ENCODE measurements at regions not wholly inside any gene's neighbourhood (a gene's known extent, or its start where the extent isn't known, plus 50 kb on each side); places are given as distances from the start of the nearest gene placed in this dataset.

GRCh38 chr3:74344865-74345440 lies 269.5 kb downstream of the CNTN3 start:
- no peak for DNase-seq

GRCh38 chr3:74343391-74343790 lies 271.1 kb downstream of the CNTN3 start:
- DNase-seq: no peak

GRCh38 chr3:74338998-74339397 lies 275.5 kb downstream of the CNTN3 start:
- DNase-seq: no peak

GRCh38 chr3:74332165-74332564 lies 282.3 kb downstream of the CNTN3 start:
- no peak for DNase-seq

- DNase-seq: no peak
Observed at GRCh38 chr3:74331711-74332110, 282.7 kb downstream of the CNTN3 start.

GRCh38 chr3:74329096-74329495 lies 285.4 kb downstream of the CNTN3 start:
- no peak for DNase-seq

GRCh38 chr3:74328435-74328834 lies 286.0 kb downstream of the CNTN3 start:
- no peak for DNase-seq

- DNase-seq: no peak
Observed at GRCh38 chr3:74315291-74315690, 299.2 kb downstream of the CNTN3 start.

GRCh38 chr3:74314696-74315095 lies 299.8 kb downstream of the CNTN3 start:
- no peak for DNase-seq

- DNase-seq: no peak
Observed at GRCh38 chr3:74309716-74310115, 304.7 kb downstream of the CNTN3 start.

- no peak for DNase-seq
Observed at GRCh38 chr3:74304424-74304823, 310.0 kb downstream of the CNTN3 start.

- no peak for DNase-seq
Observed at GRCh38 chr3:74303711-74304110, 310.7 kb downstream of the CNTN3 start.

- no peak for DNase-seq
Observed at GRCh38 chr3:74302969-74303368, 311.5 kb downstream of the CNTN3 start.

- no peak for DNase-seq
Observed at GRCh38 chr3:74302281-74302680, 312.2 kb downstream of the CNTN3 start.

- no peak for DNase-seq
Observed at GRCh38 chr3:74301056-74301455, 313.4 kb downstream of the CNTN3 start.

GRCh38 chr3:74295479-74295878 lies 319.0 kb downstream of the CNTN3 start:
- no peak for DNase-seq

GRCh38 chr3:74288761-74289160 lies 325.7 kb downstream of the CNTN3 start:
- DNase-seq: no peak

- no peak for DNase-seq
Observed at GRCh38 chr3:74287557-74287956, 326.9 kb downstream of the CNTN3 start.

- no peak for DNase-seq
Observed at GRCh38 chr3:74282202-74282601, 332.3 kb downstream of the CNTN3 start.

- DNase-seq: no peak
Observed at GRCh38 chr3:74281705-74282104, 332.8 kb downstream of the CNTN3 start.

GRCh38 chr3:74273555-74274402 lies 340.7 kb downstream of the CNTN3 start:
- no peak for DNase-seq

- no peak for DNase-seq
Observed at GRCh38 chr3:74273091-74273490, 341.4 kb downstream of the CNTN3 start.

- no peak for DNase-seq
Observed at GRCh38 chr3:74271541-74271940, 342.9 kb downstream of the CNTN3 start.

GRCh38 chr3:74269689-74270088 lies 344.8 kb downstream of the CNTN3 start:
- no peak for DNase-seq

- DNase-seq: no peak
Observed at GRCh38 chr3:74268753-74269152, 345.7 kb downstream of the CNTN3 start.
